ENCODE measurements at regions not wholly inside any gene's neighbourhood (a gene's known extent, or its start where the extent isn't known, plus 50 kb on each side); places are given as distances from the start of the nearest gene placed in this dataset.
"Not testable (repeated sequence)": the region's sequence is repeated elsewhere in the genome, so short reads cannot be mapped to it uniquely, and the experiment has no call there.

GRCh38 chr2:16099326-16099725 lies 159.0 kb downstream of the MYCN start:
- TF ChIP-seq POLR2AphosphoS5 (IDR thresholded peaks at IDR 0.05) = no peak
- TF ChIP-seq POLR2A (IDR thresholded peaks at IDR 0.05) = no peak
- H3K27ac ChIP-seq = no peak overlapping the region
- no peaks in the 10 kb centered on the region for H3K27me3 ChIP-seq (replicated peaks; ENCODE audit: insufficient read depth)
- no peaks in the 10 kb centered on the region for H3K4me1 ChIP-seq (replicated peaks)
- 98% methylated on average over 2 of the region's 2 CpGs for WGBS
- H3K4me3 ChIP-seq = no peak overlapping the region
- intact Hi-C loops (cut with DNase I) = no loop called here
- DNase-seq (ENCODE audit: low spot score) = no peak
- H3K9me3 ChIP-seq = no peaks in the 10 kb centered on the region
- no peaks in the 10 kb centered on the region for H3K36me3 ChIP-seq

GRCh38 chr2:16096962-16097361 lies 156.6 kb downstream of the MYCN start:
- H3K4me1 ChIP-seq (replicated peaks) = no peaks in the 10 kb centered on the region
- no peak for DNase-seq (ENCODE audit: low spot score)
- H3K27me3 ChIP-seq (replicated peaks; ENCODE audit: insufficient read depth) = no peaks in the 10 kb centered on the region
- no peaks in the 10 kb centered on the region for H3K9me3 ChIP-seq
- no peak overlapping the region for H3K4me3 ChIP-seq
- 47% methylated on average over 4 of the region's 4 CpGs for WGBS
- H3K36me3 ChIP-seq = no peaks in the 10 kb centered on the region
- no peak overlapping the region for H3K27ac ChIP-seq
- no peak for TF ChIP-seq CTCF (IDR thresholded peaks at IDR 0.05)
- TF ChIP-seq POLR2AphosphoS5 (IDR thresholded peaks at IDR 0.05) = no peak
- no peak for TF ChIP-seq POLR2A (IDR thresholded peaks at IDR 0.05)
- intact Hi-C loops (cut with DNase I) = no loop called here

- H3K4me1 ChIP-seq (replicated peaks); H3K9me3 ChIP-seq; H3K36me3 ChIP-seq; H3K4me3 ChIP-seq; intact Hi-C loops (cut with DNase I); DNase-seq (ENCODE audit: low spot score); H3K27me3 ChIP-seq (replicated peaks; ENCODE audit: insufficient read depth); H3K27ac ChIP-seq: not testable (repeated sequence)
- 97% methylated on average over 1 of the region's 1 CpG for WGBS
Measured at GRCh38 chr2:16095483-16095882, 155.1 kb downstream of the MYCN start.

GRCh38 chr2:16094811-16095210 lies 154.5 kb downstream of the MYCN start:
- intact Hi-C loops (cut with DNase I) = no loop called here
- Histone ChIP-seq H3K4me1 (replicated peaks) (no peaks in the 10 kb centered on the region), H3K9me3 (no peaks in the 10 kb centered on the region), H3K27me3 (replicated peaks; ENCODE audit: insufficient read depth) (no peaks in the 10 kb centered on the region), H3K27ac (no peak overlapping the region), H3K4me3 (no peak overlapping the region), H3K36me3 (no peaks in the 10 kb centered on the region)
- TF ChIP-seq CTCF (IDR thresholded peaks at IDR 0.05) = no peak
- TF ChIP-seq POLR2A (IDR thresholded peaks at IDR 0.05) = no peak
- TF ChIP-seq POLR2AphosphoS5 (IDR thresholded peaks at IDR 0.05) = no peak
- 95% methylated on average over 6 of the region's 6 CpGs for WGBS
- DNase-seq (ENCODE audit: low spot score) = no peak

GRCh38 chr2:16093639-16094529 lies 153.5 kb downstream of the MYCN start:
- Histone ChIP-seq H3K27me3 (replicated peaks; ENCODE audit: insufficient read depth) (no peaks in the 10 kb centered on the region), H3K4me1 (replicated peaks) (no peaks in the 10 kb centered on the region), H3K4me3 (no peak overlapping the region), H3K27ac (no peak overlapping the region), H3K36me3 (no peaks in the 10 kb centered on the region), H3K9me3 (no peaks in the 10 kb centered on the region)
- no peak for TF ChIP-seq POLR2A (IDR thresholded peaks at IDR 0.05)
- no peak for TF ChIP-seq POLR2AphosphoS5 (IDR thresholded peaks at IDR 0.05)
- no peak for TF ChIP-seq CTCF (IDR thresholded peaks at IDR 0.05)
- intact Hi-C loops (cut with DNase I) = no loop called here
- 35% methylated on average over 17 of the region's 17 CpGs for WGBS
- DNase-seq (ENCODE audit: low spot score) = no peak
